ENCODE measurements at regions not wholly inside any gene's neighbourhood (a gene's known extent, or its start where the extent isn't known, plus 50 kb on each side); places are given as distances from the start of the nearest gene placed in this dataset.

- H3K36me3 ChIP-seq (replicated peaks in 1 of 2; ENCODE audit: control insufficient read depth in 1 of 2, insufficient read depth in 2 of 2, low read length in 2 of 2) = no peaks in the 10 kb centered on the region
- H2AFZ ChIP-seq (ENCODE audit: low read length) = no peak overlapping the region
- no peaks in the 10 kb centered on the region for H3K27me3 ChIP-seq (ENCODE audit: control insufficient read depth in 1 of 2, insufficient read depth in 2 of 2, low read length in 2 of 2)
- in situ Hi-C loops (cut with HindIII; ENCODE audit: extremely low pct_ligation_motif_present, low pct_unique_long_range_greater_than_20kb) = no loop called here
- no peaks in the 10 kb centered on the region for H3K4me1 ChIP-seq (ENCODE audit: insufficient read depth, low read length)
- no peak overlapping the region for H3K4me3 ChIP-seq (replicated peaks in 1 of 3; ENCODE audit: insufficient read depth in 1 of 3, low read depth in 2 of 3, low read length in 3 of 3)
- ChIA-PET CTCF (ENCODE audit: low intra/inter-chr PET ratio, low total read pairs) (no interaction called here), POLR2A (no interaction called here)
- FAIRE-seq (no peak), DNase-seq (ENCODE audit: low spot score) (peak; percentile 10), ATAC-seq (no peak)
- TF ChIP-seq ONECUT2 (CRISPR knock-in tag; IDR thresholded peaks at IDR 0.05) = no peak
- TF ChIP-seq ZNF383 (CRISPR knock-in tag; IDR thresholded peaks at IDR 0.05; ENCODE audit: borderline replicate concordance) = no peak
- TF ChIP-seq ZNF44 (CRISPR knock-in tag; IDR thresholded peaks at IDR 0.05) = no peak
- TF ChIP-seq CEBPB (IDR thresholded peaks at IDR 0.05; ENCODE audit: borderline replicate concordance, low read depth, low read length) = peak; percentile 9; the same call in 1 of the 2 replicates
- no peak for TF ChIP-seq NRL (CRISPR knock-in tag; IDR thresholded peaks at IDR 0.05; ENCODE audit: borderline replicate concordance)
- TF ChIP-seq ZUFSP (CRISPR knock-in tag; IDR thresholded peaks at IDR 0.05; ENCODE audit: borderline replicate concordance) = no peak
- no peak for TF ChIP-seq FOXA3 (CRISPR knock-in tag; IDR thresholded peaks at IDR 0.05)
- intact Hi-C loops (cut with micrococcal nuclease; ENCODE audit: unreplicated experiment) = no loop called here
- H3K27ac ChIP-seq (ENCODE audit: extremely low read length, insufficient read depth, low read length) = no peak overlapping the region
- H3K79me2 ChIP-seq (ENCODE audit: insufficient read depth, low read length) = no peaks in the 10 kb centered on the region
- H3K9ac ChIP-seq (ENCODE audit: insufficient read depth, low read depth, low read length) = no peak overlapping the region
- 10% methylated on average over 1 of the region's 1 CpG for WGBS (ENCODE audit: low lambda C conversion rate)
- H4K20me1 ChIP-seq (ENCODE audit: insufficient read depth, low read length) = no peaks in the 10 kb centered on the region
- H3K4me2 ChIP-seq (ENCODE audit: low read depth, low read length) = no peak overlapping the region
- H3K9me3 ChIP-seq (ENCODE audit: low read length) = peaks cover 16% of the 10 kb centered on the region
- no TSS peak for BruUV-seq (replicated peaks)
These were observed 188.3 kb upstream of the NMUR2 start for GRCh38 chr5:152593388-152593787.

- no TSS peak for BruUV-seq (replicated peaks)
- H4K20me1 ChIP-seq (ENCODE audit: insufficient read depth, low read length) = no peaks in the 10 kb centered on the region
- no peak overlapping the region for H2AFZ ChIP-seq (ENCODE audit: low read length)
- DNase-seq (ENCODE audit: low spot score) (no peak), FAIRE-seq (no peak), ATAC-seq (no peak)
- H3K9ac ChIP-seq (ENCODE audit: insufficient read depth, low read depth, low read length) = no peak overlapping the region
- no peaks in the 10 kb centered on the region for H3K36me3 ChIP-seq (replicated peaks in 1 of 2; ENCODE audit: control insufficient read depth in 1 of 2, insufficient read depth in 2 of 2, low read length in 2 of 2)
- no peaks in the 10 kb centered on the region for H3K79me2 ChIP-seq (ENCODE audit: insufficient read depth, low read length)
- H3K27me3 ChIP-seq (ENCODE audit: control insufficient read depth in 1 of 2, insufficient read depth in 2 of 2, low read length in 2 of 2) = no peaks in the 10 kb centered on the region
- no peak overlapping the region for H3K27ac ChIP-seq (ENCODE audit: extremely low read length, insufficient read depth, low read length)
- CTCF ChIA-PET (ENCODE audit: low intra/inter-chr PET ratio, low total read pairs) = no interaction called here
- intact Hi-C loops (cut with micrococcal nuclease; ENCODE audit: unreplicated experiment) = no loop called here
- peaks cover 35% of the 10 kb centered on the region for H3K9me3 ChIP-seq (ENCODE audit: low read length)
- no peak overlapping the region for H3K4me2 ChIP-seq (ENCODE audit: low read depth, low read length)
- 8% methylated on average over 1 of the region's 1 CpG for WGBS (ENCODE audit: low lambda C conversion rate)
- in situ Hi-C loops (cut with HindIII; ENCODE audit: extremely low pct_ligation_motif_present, low pct_unique_long_range_greater_than_20kb) = no loop called here
- no peak overlapping the region for H3K4me3 ChIP-seq (replicated peaks in 1 of 3; ENCODE audit: insufficient read depth in 1 of 3, low read depth in 2 of 3, low read length in 3 of 3)
- POLR2A ChIA-PET = no interaction called here
- no peaks in the 10 kb centered on the region for H3K4me1 ChIP-seq (ENCODE audit: insufficient read depth, low read length)
- no peak for TF ChIP-seq ZFP36 (IDR thresholded peaks at IDR 0.05; ENCODE audit: borderline replicate concordance, low read depth, low read length, partially characterized antibody)
- TF ChIP-seq HOXA7 (CRISPR knock-in tag; IDR thresholded peaks at IDR 0.05) = no peak
- no peak for TF ChIP-seq MEIS2 (CRISPR knock-in tag; IDR thresholded peaks at IDR 0.05)
- no peak for TF ChIP-seq ZMAT3 (CRISPR knock-in tag; conservative IDR thresholded peaks at IDR 0.05)
- no peak for TF ChIP-seq KLF16 (CRISPR knock-in tag; IDR thresholded peaks at IDR 0.05)
- TF ChIP-seq ESRRA (CRISPR knock-in tag; IDR thresholded peaks at IDR 0.05; ENCODE audit: low read depth) = no peak
- no peak for TF ChIP-seq HNF1A (IDR thresholded peaks at IDR 0.05; ENCODE audit: low read depth)
- no peak for TF ChIP-seq HNF1A (CRISPR knock-in tag; IDR thresholded peaks at IDR 0.05; ENCODE audit: borderline replicate concordance)
These were observed 190.3 kb upstream of the NMUR2 start for GRCh38 chr5:152595405-152595804.
